ENCODE measurements at regions not wholly inside any gene's neighbourhood (a gene's known extent, or its start where the extent isn't known, plus 50 kb on each side); places are given as distances from the start of the nearest gene placed in this dataset.
A peak's percentile ranks its signal among the peaks of the same experiment; 100 is the strongest.
"Not testable (repeated sequence)": the region's sequence is repeated elsewhere in the genome, so short reads cannot be mapped to it uniquely, and the experiment has no call there.

DNA sequence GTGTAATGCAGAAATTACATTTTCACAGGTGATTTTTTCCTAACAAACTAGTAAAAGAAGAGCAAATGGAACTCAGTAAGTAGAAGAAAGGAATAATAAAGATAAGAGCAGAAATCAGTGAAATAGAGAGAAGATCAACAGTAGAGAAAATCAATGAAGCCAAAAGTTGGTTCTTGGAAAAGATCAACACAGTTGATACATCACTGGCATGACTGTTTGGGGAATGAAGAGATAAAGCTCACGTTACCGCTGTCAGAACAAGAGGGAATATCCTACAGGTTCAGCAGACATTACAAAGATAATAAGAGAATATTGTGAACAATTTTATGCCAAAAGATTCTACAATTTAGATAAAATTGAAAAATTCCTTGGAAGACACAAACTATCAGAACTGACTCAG is 146.4 kb downstream of the ACTR3B start:
- no peak for DNase-seq

DNA sequence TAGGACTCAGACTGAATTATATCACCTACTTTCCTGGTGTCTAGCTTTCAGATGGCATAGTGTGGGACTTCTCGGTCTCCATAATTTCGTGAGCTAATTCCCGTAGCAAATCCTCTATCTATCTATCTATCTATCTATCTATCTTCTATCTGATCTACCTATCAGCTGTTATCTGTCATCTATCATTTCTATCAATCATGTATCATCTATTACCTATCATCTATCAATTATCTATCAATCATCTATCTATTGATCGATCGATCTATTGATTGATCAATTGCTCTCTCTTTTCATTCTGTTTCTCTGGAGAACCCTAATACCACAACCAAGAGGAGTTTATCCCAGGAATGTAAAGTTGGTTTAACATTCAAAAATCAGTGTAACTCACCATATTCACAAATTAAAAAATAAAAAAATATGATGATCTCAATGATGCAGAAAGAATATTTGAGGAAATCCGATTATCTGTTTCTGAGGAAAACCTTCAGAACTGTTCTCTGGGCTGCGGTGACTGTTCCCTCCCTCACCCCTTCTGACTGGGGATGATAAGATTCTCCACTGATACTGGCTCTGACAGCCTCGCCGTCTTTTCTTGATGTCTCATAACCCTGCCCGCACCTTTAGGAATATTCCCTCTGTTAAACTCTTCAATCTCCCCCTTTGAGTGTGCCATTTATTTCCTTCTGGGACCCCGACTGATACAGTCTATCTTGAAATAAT is 147.7 kb downstream of the ACTR3B start:
- DNase-seq = no peak

DNA sequence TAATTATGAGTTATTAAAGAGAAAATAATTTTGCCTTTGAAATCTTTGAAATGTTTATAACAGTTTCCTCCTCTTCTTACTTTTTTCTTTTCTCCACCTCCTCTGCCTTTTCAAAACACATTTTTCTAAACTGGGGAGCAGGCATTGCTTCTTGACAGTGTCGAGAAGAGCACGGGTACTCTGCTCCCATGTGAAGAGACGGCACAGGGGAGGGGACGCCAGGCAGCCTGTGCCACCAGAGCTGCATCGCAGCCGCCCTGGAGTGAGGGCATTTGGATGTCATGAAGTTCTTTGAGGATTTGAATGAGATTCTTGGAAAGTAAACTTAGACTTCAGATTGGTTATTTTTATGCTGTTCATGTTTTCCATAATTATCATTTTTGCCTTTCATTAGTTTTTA is 149.7 kb downstream of the ACTR3B start:
- DNase-seq = no peak

DNA sequence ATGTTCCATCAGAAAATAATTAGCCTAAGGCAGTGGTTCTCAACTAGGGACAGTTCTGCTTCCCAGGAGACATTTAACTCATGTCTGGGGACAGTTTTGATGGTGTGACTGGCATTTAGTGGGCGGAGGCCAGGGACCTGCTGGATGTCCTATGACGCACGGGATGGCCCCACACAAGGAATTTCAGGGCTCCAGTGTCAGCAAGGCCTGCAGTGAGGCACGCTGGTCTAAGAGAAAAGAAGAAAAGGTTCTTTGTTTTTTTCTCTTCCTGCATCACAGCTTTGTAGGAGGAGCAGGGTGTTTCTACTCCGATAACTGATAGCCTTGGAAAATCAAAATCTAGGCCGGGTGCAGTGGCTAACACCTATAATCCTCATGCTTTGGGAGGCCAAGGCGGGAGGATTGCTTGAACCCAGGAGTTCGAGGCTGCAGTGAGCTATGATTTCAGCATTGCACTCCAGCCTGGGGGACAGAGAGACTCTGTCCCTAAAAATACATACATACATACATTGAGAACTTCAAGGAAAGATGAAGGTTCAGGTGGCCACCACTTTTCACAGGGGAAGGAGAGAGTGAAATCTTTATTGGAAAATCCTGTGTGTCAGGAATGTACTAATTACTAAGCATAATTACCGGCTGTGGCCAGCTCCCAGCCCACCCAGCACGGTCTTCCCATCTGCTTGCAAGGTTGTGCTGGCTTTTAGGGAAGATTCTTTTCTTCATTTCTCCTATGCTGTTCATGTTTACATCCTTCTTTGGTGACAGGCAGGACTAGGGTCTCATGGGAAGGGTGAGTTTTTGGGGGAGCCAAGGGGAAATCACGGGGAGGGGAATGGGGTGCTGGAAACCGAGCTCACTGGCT is 150.4 kb downstream of the ACTR3B start:
- DNase-seq = no peak

DNA sequence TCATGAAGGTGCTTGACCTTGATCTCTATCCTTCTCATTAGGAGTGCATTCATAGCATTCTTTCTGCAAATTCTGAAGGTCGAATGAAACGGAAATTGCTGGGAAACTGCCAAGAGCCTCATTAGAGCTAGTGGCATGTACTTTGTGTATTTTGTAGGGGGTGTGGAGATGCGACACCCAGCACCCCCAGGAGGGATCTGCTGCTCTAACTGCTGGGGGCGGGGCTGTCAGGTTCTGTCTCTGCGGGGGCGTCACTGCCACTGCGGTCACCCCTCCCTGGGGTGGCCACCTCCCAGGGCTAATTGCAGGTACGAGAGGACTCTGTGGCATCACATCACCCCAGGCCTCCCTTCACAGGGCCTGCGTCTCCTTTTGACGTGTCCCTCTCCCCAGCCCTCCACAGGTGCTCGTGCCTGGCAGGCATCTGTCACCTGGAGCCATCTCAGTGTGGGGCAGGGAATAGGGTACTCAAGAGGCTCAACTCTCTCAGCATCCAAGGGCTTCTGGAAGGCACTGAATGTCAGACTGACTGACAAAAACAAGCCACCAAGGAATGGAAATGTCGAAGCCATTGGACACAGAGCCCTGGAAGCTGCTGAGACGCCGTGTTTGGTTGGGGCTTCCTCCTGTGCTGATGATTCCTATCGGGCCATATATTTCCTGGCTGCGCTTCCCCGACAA is 151.1 kb downstream of the ACTR3B start:
- DNase-seq = peak; percentile 52 to 97 (median 91)

DNA sequence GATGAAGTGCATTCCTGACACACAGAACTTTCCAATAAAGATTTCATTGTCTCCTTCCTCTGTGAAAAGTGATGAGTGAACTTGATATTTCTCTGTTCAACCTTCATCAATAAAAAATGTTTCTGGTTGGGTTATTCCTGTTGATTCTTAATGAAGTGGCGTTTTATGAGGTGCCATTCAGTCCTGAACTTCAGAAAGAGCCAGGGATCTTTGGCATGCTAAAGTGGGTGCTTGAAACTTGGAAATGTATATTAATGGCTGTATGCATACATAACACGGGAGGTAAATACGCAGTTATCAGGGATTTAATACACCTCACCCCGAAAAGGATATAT is 151.6 kb downstream of the ACTR3B start:
- peak in 2 of 3 experiments; percentile 34 to 71 for DNase-seq

DNA sequence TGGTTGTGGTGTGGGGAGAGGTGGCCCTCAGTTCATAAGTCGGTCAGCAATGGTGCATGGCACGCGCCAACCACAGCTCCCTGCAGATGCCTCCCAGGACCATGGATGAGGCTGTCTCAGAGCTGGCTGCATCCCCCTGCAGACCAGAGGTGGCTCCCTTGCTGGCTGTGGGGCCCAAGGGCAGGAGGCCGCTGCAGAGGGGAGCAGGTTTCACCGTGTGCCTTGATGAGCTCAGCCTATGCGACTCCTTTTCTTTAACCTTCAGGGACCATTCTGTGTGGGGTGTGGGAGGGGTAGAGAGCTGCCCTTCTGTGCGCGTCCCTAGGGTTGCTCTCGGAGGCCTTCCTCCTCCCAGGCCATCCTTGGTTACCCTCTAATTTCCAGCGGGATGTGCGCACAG is 152.4 kb downstream of the ACTR3B start:
- DNase-seq = peak in 2 of 3 experiments; percentile 28 to 30

DNA sequence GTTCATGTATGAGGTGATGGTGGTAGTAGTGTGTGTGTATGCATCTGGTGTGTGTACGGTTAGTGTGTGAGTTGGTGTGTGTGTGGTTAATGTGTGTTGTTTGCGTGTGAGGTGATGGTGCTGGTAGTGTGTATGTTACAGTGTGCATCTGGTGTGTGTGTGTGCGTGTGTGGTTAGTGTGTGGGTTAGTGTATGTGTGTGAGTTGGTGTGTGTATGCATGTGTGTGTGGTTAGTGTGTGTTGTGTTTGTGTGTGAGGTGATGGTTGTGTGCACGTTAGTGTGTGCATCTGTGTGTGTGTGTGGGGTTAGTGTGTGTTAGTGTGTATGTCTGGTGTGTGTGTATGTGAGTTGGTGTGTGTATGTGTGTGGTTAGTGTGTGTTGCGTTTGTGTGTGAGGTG is 153.0 kb downstream of the ACTR3B start:
- DNase-seq = no peak

DNA sequence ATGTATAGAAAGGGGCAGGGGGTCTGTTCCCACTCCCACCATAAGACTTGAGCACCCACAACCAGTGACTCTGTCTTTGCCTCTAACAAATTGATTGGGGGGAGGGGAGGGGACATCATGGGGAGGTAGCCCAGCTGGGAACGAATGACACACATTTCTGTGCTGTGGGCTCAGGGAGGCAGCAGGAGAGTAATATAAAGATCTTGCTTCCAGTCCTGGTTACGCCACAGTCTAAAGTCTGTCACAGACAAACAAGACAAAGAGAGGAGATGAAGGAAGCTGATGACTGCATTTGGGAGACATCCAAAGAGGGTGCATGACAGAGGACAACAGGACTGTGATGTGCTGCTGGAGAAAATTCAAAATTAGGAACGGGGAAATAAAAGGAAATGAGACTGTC is 153.9 kb downstream of the ACTR3B start:
- DNase-seq = no peak

DNA sequence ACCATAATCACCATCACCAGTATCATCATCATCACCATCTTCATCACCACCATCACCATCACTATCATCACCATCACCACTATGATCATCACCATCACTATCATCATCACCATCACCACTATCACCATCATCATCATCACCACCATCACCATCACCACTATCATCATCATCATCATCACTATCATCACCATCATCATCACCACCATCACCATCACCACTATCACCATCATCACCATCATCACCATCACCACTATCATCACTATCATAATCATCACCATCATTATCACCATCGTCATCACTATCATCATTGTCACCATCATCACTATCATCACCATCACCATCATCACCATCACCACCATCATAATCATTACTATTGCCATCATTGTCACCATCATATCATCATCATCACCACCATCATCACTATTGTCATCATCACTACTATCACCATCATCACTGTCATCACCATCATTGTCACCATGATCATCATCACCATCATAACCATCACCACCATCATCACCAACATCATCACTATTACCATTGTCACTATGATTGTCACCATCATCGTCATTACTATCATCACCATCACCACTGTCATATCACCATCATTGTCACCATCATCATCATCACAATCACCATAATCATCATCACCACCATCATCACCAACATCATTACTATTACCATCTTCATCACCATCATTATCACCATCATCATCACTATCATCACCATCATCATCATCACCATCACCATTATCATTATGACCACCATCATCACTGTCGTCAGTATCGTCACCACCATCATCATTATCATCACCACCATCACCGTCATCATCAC is 154.7 kb downstream of the ACTR3B start:
- DNase-seq = no peak

DNA sequence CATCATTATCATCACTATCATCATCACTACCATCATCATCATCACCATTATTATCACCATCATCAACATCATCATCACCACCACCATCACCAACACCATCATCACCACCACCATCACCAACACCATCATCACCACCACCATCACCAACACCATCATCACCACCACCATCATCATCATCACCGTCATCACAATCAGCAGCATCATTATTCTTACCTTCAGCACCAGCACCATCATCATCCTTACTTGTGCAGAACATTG is 155.2 kb downstream of the ACTR3B start:
- not testable (repeated sequence) for DNase-seq

DNA sequence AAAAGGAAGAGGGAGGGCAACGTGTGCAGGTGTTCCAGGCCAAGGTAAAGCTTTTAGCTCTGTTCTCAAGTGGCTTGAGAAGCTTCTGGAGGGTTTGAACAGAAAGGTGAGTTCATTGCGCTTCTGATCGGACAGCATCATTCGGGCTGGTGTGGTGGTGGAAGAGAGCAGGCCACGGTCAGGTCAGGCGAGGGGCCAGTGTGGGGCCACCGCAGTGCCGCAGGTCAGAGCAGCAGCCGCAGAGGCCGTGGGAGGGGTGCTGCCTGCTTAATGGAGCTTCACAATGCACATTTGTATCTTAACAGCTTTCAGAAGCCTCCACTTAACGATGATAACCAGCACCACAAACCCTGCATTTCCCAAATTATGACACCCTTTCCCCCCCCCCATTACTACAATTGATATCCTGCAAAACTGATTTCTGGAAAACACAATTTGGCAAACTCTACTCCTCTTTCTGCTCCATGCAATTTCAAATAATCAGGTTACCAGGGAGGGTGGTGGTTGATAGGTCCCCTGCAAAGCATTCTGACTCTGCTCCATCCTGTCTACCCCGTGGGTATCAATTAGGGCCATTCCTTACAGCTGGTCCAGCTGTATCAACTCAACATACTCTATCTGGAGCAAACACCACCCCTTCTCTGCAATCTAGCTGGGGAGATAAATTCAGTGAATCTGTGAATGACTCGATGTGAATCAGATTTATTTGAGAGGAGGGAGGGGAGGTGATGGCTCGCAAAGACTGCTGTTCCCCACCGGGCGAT is 162.9 kb downstream of the ACTR3B start:
- DNase-seq = peak in 1 of 3 experiments; percentile 13

DNA sequence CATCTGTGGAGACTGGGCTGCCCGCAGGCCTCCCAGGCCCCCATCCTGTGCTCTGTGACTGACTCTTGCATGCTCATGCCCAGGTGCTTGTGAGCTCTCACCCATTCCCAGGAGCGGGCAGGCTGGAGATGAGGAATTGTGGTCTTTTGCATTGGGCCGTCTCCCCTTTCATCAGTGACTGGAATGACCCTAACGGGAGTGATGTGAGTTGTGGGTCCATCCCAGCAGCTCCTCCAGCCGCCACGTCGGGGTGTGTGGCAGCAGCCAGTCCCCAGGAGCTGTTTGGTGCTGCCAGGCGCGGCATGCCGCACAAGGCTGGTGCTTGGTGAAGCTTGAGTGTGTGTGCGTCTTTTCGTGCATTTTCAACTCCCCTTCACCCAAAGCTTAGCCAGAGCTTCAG is 164.2 kb downstream of the ACTR3B start:
- no peak for DNase-seq

DNA sequence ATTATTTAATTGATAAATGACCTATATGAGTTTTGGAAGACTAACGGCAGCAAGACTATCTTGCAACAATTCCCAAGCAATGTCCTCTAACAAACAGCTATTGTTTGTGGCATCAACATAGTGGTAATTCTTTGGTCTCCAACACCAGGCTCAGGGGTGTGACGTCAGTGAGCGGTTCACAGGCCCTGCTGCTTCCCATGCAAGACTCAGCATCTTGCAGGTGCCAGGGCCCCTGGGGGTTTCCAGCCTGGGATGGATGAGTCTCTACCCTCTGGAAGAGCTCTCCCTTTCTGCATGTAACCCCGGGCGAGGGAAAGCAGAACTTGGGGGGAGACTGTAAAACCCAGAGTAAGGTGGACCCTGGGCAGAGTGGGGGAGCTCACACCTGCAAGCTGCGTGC is 164.7 kb downstream of the ACTR3B start:
- no peak for DNase-seq

DNA sequence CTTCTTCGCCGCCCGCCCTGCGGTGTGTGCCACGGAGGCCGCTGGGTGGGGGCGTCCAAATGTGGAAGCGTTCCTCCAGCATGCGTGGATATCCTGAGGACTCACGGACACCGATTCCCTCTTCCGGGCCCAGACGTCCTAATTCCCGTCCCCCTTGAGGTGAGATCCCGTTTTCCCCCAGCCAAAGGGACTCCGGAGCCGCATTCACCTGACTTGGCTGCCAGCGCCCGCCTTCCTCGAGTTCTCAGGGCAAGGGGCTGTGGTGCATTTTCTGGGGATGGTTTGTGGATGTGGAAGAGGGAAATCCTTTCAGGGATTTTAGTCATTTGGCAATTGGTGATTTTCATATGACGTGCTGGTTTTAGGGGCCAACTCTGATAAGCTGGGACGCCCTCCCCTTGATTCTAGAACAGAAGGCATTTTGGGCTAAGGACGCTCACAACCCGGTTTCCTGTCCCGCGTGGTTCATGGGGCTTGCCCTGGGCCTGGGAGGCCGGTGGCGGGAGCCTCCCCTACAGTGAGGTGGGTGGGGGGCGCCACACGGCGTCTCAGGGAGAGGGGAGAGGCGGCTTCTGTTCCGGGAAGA is 165.4 kb downstream of the ACTR3B start:
- no peak for DNase-seq

DNA sequence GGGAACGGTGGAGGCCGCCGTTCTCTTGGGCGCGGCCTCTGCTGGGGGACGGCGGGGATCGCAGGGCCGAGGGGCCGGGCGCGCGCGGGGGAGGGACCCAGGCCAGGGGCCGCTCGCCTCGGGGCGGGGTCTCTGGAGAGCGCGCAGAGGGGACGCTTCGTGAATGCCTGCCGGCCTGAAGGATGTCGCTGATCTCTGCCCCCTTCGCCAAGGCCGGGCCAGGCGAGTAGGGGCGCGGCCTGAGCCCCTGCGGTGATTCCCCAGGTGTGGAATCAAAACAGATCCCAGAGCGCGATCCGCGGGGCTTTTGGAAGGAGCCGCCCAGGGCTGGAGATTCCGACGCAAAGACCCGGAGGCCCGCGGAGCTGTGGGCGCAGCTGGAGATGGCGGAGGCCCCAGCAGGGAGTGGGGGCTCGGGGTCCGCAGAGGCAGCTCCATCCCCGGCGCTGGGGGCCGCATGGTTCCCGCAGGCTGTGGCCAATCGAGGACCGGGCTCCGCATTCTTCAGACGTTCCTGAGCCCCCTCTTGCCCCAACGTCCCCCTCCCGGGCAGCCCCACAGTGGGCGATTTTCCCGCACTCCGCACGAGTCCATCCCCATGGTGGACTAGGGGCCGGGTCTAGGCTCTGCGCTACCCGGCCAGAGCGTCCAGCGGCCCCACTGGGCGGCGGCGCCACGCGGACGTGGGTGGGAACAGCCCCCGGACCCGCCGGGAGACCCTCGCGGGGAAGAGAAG is 166.0 kb downstream of the ACTR3B start:
- no peak for DNase-seq

DNA sequence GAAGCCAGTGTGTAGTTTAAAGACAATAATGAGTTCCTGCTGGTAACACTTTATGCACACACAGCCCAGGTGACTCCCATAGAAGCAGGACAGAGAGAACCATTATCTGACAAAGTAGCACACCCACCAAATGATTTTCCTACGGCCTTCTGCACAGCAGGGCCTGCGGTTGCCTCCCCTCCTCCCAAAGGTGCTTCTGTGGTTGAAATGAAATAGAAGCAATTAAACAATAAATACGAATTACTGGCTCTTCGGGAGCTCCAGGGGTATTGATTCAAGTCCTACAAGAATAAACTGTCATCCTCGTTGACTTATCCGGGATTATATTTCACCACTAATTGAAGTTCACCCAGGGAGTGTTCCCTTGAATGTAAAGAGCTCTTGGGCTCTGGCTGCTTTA is 172.1 kb downstream of the ACTR3B start:
- DNase-seq = peak; percentile 80 to 99 (median 93)

DNA sequence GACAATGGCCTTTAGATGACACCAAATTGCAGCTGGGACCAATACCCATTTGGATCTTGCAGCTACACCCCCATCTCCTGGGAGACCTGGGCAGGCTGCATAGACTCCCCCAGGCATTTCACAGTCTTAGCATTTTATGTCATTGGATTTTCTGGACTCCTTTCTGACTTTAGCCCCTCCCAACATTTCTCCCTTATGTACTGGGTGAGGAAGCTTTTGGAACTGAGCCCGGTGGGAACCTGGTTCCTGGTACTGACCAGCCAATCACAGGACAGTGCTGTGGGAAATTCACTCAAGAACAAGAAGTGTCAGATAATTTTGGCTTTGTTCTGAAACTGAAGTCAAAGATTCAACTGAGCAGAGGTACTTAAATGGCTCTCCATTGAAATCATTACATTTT is 177.7 kb downstream of the ACTR3B start:
- no peak for DNase-seq

DNA sequence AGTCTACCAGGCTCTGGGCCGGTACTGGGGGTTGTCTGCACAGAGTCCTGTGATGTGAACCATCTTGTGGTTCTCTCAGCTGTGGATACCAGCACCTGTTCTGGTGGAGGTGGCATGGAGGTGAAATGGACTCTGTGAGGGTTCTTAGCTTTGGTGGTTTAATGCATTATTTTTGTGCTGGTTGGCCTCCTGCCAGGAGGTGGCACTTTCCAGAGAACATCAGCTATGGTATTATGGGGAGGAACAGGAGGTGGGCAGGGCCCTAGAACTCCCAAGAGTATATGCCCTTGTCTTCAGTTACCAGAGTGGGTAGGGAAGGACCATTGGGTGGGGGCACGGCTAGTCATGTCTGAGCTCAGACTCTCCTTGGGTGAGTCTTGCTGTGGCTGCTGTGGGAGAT is 187.1 kb downstream of the ACTR3B start:
- DNase-seq = not testable (repeated sequence)

DNA sequence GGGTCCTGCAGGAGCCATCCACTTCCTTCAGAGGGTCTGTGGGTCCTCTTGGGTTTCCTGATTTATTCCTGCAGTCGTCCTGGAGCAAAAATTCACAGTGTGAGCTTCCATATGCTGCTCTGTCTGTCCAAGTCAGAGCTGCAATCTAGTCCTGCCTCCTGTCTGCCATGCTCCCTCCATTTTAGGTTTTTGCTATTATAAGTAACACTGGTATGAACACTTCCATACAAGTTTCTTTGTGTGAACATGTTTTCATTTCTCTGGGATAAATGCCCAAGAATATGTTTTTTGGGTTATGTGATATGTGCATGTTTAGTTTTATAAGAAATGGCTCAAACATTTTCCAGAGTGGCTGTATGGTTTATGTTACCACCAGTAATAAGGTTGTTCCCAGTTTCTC is 188.1 kb downstream of the ACTR3B start:
- DNase-seq = no peak

DNA sequence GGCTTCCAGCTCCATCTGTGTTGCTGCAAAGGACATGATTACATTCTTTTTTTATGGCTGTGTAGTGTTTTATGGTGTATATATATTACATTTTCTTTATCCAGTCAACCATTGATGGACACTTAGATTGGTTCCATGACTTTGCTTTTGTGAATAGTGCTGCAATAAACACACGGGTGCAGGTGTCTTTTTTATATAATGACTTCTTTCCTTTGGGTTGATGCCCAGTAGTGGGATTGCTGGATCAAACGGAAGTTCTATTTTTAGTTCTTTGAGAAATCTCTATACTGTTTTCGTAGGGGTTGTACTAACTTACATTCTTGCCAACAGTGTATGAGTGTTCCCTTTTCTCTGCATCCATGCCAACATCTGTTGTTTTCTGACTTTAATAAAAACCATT is 189.7 kb downstream of the ACTR3B start:
- no peak for DNase-seq

Data from NCI-H1417 (cell line).